Tibial artery (tissue), 4 donors: ENCODE measurements at regions not wholly inside any gene's neighbourhood (a gene's known extent, or its start where the extent isn't known, plus 50 kb on each side); places are given as distances from the start of the nearest gene placed in this dataset.

Experiments
- DNase-seq, 2 donors: peaks; one replicate each; pipeline ENCODE4 v3.0.0-alpha.2; 2019
- H3K27ac ChIP-seq, 2 donors: fragments of 200-600 bp; sonication (generic) in 1 of 2; 1 replicate in 1 of 2; 2 replicates in 1 of 2; pipeline ENCODE4 v1.5.1; 2018 to 2019; ENCODE audit warnings: mild to moderate bottlenecking in 1 of 2
- H3K27me3 ChIP-seq, 2 donors: fragments of 200-600 bp; sonication (generic) in 1 of 2; one replicate each; pipeline versions ENCODE4 v1.5.1 to v1.6.0; 2016 to 2019
- H3K36me3 ChIP-seq, 3 donors: fragments of 200-600 bp; sonication (generic) in 2 of 3; one replicate each; pipeline ENCODE4 v1.5.1; 2016 to 2019; ENCODE audit warnings: mild to moderate bottlenecking in 2 of 3
- H3K4me1 ChIP-seq, 4 donors: fragments of 200-600 bp; sonication (generic) in 2 of 4; 1 replicate in 3 of 4; 2 replicates in 1 of 4; pipeline ENCODE4 v1.5.1; 2016 to 2019
- H3K4me3 ChIP-seq, 2 donors: fragments of 200-600 bp; sonication (generic) in 1 of 2; 1 replicate in 1 of 2; 2 replicates in 1 of 2; pipeline ENCODE4 v1.5.1; 2018 to 2019; ENCODE audit warnings: mild to moderate bottlenecking in 2 of 2
- H3K9me3 ChIP-seq, 3 donors: fragments of 200-600 bp; sonication (generic) in 1 of 3; one replicate each; pipeline ENCODE4 v1.5.1; 2016 to 2019
- CTCF ChIP-seq, 2 experiments: fragments of 200-600 bp in 1 of 2; fragments of 450-650 bp in 1 of 2; IDR thresholded peaks; one replicate each; pipeline ENCODE4 v1.5.1; 2017 to 2019; ENCODE audit warnings: antibody characterized with exemption in 2 of 2, mild to moderate bottlenecking in 1 of 2, moderate library complexity in 1 of 2
- intact Hi-C: fragments of 100-400 bp; cut with DNase I; formaldehyde crosslinking; loops from one replicate; pipeline ENCODE4 v1.15.0; 2023; ENCODE audit warnings: low total_unique reads

- no peaks in the 10 kb centered on the region for H3K4me1 ChIP-seq
- no peaks in the 10 kb centered on the region for H3K27me3 ChIP-seq
- H3K9me3 ChIP-seq = peaks cover 0 to 4% (median 0%) of the 10 kb centered on the region in 3 donors
- TF ChIP-seq CTCF (IDR thresholded peaks at IDR 0.05) = no peak
- no peak overlapping the region for H3K27ac ChIP-seq
- H3K36me3 ChIP-seq = no peaks in the 10 kb centered on the region
- intact Hi-C loops = no loop called here
- no peak overlapping the region for H3K4me3 ChIP-seq
- no peak for DNase-seq
Measured at GRCh38 chr6:9675122-9675521, 739.8 kb downstream of the TFAP2A start.

DNA sequence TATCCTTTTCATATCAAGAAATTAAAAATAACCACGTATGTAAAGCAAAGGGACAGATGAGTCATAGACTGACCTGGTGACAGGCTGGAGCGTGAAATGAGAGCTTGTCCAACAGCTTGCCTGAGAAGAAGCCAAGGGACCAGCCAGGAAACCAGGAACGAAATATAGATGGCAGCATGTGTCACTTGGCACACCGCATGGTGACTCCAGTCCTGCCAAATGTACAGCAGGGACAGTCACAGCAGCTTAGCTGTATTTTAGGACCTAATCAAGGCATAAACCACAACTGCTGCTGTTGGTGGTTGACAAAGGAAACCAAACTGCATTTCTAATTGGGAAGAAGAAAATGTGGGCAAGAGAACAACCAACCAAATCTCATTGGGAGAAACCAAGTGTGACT, 755.0 kb downstream of the TFAP2A start:
- no peaks in the 10 kb centered on the region for H3K9me3 ChIP-seq
- intact Hi-C loops = no loop called here
- no peaks in the 10 kb centered on the region for H3K27me3 ChIP-seq
- H3K4me1 ChIP-seq = no peaks in the 10 kb centered on the region
- TF ChIP-seq CTCF (IDR thresholded peaks at IDR 0.05) = no peak
- no peak overlapping the region for H3K4me3 ChIP-seq
- no peak for DNase-seq
- H3K36me3 ChIP-seq = no peaks in the 10 kb centered on the region
- H3K27ac ChIP-seq = no peak overlapping the region

GRCh38 chr6:9657994-9658393, 756.9 kb downstream of the TFAP2A start:
- DNase-seq = no peak
- H3K4me3 ChIP-seq = no peak overlapping the region
- no peaks in the 10 kb centered on the region for H3K9me3 ChIP-seq
- TF ChIP-seq CTCF (IDR thresholded peaks at IDR 0.05) = no peak
- H3K27ac ChIP-seq = no peak overlapping the region
- H3K27me3 ChIP-seq = no peaks in the 10 kb centered on the region
- H3K36me3 ChIP-seq = no peaks in the 10 kb centered on the region
- intact Hi-C loops = no loop called here
- H3K4me1 ChIP-seq = no peaks in the 10 kb centered on the region

DNA sequence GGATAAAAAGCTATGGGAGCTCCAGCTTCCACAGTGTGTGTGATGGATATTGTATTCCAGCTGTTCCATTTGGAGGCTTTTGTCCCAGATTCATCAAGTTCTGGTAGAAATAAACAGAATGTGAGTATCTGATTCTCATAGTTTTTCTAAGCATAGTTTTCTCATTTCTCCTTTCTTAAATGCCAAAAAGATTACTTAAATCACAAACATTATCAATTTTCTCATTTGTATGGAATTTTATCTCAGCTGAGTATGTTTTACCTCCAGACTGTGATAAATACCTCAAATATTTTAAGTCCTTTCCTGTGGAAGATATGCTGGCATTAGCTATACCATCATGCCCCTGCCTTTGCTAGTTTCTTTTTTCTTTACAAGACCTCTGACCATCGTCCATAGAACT, 767.3 kb downstream of the TFAP2A start:
- no peaks in the 10 kb centered on the region for H3K9me3 ChIP-seq
- H3K36me3 ChIP-seq = no peaks in the 10 kb centered on the region
- no peak overlapping the region for H3K4me3 ChIP-seq
- H3K27ac ChIP-seq = no peak overlapping the region
- no peaks in the 10 kb centered on the region for H3K4me1 ChIP-seq
- no peaks in the 10 kb centered on the region for H3K27me3 ChIP-seq
- no peak for DNase-seq
- TF ChIP-seq CTCF (IDR thresholded peaks at IDR 0.05) = no peak
- intact Hi-C loops = no loop called here

DNA sequence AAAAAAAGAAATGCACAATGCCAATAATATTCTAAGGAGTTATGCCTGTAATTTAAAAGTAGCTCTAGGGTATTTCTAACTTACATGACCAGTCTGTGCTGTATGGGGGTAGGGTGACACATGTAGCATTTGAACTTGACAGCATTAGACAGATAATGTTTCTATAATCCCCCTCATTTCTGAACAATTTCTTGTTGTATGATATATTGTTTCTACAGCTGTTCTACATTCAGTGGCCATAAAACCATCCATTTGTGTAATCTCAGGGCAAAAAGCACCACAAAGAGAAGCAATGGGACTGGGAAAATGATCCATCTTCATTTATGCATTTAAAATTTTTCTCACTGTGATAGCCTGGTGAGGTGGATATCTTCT, 767.8 kb downstream of the TFAP2A start:
- DNase-seq = no peak
- no peak overlapping the region for H3K27ac ChIP-seq

More for the DNA sequence above, 767.8 kb downstream of the TFAP2A start:
- TF ChIP-seq CTCF (IDR thresholded peaks at IDR 0.05) = no peak
- H3K4me3 ChIP-seq = no peak overlapping the region
- no peaks in the 10 kb centered on the region for H3K36me3 ChIP-seq
- intact Hi-C loops = no loop called here
- H3K9me3 ChIP-seq = no peaks in the 10 kb centered on the region
- H3K4me1 ChIP-seq = no peaks in the 10 kb centered on the region
- no peaks in the 10 kb centered on the region for H3K27me3 ChIP-seq
